DND-41 (cell line): ENCODE measurements at regions not wholly inside any gene's neighbourhood (a gene's known extent, or its start where the extent isn't known, plus 50 kb on each side); places are given as distances from the start of the nearest gene placed in this dataset.

ENCODE experiments used
- CTCF ChIP-seq: IDR thresholded peaks from 2 replicates; pipeline ENCODE4 v1.5.1; 2012; ENCODE audit warnings: borderline replicate concordance, low read length, moderate library complexity, mild to moderate bottlenecking; ENCODE audit not compliant: poor library complexity, severe bottlenecking; ENCODE audit errors: extremely low read depth
- EZH2 ChIP-seq: IDR thresholded peaks from 3 replicates; pipeline ENCODE4 v1.6.1; 2012; ENCODE audit warnings: borderline replicate concordance, low read depth, mild to moderate bottlenecking, moderate library complexity, low read length, inconsistent platforms; ENCODE audit not compliant: severe bottlenecking

GRCh38 chrX:87808576-87809243 is 291.1 kb downstream of the KLHL4 start:
- TF ChIP-seq CTCF (no peak), EZH2 (no peak)
